HL-60/S4 treated with retinoic acid at 250 ng/mL for 4 days and 3 days (cell line): ENCODE measurements at regions not wholly inside any gene's neighbourhood (a gene's known extent, or its start where the extent isn't known, plus 50 kb on each side); places are given as distances from the start of the nearest gene placed in this dataset.
"Not testable (repeated sequence)": the region's sequence is repeated elsewhere in the genome, so short reads cannot be mapped to it uniquely, and the experiment has no call there.

Experiments used
- in situ Hi-C: fragments of 300-500 bp; cut with MboI; formaldehyde crosslinking; loops from 2 replicates; pipeline ENCODE4 v1.7.0; 2022; ENCODE audit warnings: low sequenced_read_pairs

DNA sequence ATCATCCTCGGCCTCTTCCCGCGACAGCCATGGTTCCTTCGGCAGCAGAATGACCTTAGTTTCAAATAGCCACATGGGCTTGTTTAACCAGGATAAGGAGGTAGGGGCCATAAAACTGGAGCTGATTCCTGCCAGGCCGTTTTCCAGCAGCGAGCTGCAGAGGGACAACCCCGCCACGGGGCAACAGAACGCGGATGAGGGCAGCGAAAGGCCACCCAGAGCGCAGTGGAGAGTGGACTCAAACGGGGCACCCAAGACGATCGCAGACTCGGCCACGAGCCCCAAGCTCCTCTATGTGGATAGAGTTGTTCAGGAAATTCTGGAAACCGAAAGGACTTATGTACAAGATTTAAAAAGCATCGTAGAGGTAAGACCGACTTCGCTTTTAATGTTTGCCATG, 131.8 kb upstream of the MTHFD1L start:
- in situ Hi-C loops, result no loop called here

DNA sequence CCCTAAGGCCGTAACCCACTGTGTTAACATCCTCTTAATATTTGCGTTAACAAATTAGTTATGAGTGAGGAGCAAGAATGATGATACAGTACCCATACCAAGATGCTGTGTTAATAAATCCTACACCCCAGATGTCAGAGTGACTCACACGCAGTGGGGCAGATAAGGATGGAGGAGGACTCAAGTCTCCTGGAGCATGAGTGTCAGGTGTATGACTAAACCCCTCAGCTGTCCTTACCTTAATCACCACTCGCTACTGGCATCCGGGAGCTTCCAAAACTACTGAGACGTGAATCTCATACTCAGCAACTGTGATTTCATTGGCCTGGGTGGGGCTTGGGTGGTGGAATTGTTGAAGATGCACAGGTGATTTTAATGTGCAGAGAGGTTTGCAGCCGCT, 131.3 kb upstream of the MTHFD1L start:
- in situ Hi-C loops, result no loop called here

DNA sequence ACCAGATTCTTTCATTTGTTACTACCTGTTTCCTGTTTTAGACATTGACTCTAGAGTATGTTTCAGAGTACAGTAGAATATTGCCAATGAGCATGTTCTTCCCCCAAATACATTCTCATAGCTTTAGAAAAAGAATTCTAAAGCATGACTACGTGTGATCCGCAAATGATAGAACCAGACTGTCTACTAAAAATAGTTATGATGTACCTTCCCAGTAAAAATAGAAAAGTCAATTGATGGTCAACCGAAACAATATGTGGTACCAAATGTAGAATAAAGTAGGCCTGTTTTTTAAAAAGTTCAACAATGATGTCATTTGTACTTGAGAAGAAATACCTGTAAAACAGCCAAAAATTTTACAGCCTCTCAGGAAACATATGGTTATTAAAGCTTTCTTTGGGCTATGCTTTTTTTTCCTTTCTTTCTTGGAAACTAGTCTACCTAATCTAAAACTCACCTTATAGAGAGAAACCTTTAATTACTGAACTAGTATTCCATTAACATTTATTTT, 130.1 kb upstream of the MTHFD1L start:
- in situ Hi-C loops, result no loop called here

DNA sequence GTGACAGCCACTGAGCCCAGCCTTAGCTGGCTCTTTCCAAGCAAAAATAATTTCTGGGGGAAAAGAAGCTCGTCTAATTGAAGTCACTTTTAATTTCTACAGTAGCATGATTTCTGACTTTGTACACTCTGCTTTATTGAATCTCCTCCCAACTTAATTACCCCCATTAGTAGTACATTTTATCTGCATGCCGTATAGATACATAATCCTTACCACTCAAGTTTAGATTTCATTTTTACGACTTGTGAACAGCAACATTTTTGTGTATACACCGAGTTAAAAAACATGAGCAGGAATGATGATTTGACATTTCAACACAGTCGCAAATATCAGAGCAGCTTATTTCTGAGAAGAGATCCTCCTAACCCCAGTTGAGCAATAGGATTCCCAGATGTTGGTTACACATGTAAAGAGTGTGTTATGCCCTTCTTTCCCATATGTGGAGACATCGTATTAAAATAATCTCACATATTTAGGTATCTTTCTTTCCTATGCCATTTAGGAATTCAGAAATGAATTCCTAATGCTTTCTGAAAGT, 127.3 kb upstream of the MTHFD1L start:
- in situ Hi-C loops, result no loop called here

DNA sequence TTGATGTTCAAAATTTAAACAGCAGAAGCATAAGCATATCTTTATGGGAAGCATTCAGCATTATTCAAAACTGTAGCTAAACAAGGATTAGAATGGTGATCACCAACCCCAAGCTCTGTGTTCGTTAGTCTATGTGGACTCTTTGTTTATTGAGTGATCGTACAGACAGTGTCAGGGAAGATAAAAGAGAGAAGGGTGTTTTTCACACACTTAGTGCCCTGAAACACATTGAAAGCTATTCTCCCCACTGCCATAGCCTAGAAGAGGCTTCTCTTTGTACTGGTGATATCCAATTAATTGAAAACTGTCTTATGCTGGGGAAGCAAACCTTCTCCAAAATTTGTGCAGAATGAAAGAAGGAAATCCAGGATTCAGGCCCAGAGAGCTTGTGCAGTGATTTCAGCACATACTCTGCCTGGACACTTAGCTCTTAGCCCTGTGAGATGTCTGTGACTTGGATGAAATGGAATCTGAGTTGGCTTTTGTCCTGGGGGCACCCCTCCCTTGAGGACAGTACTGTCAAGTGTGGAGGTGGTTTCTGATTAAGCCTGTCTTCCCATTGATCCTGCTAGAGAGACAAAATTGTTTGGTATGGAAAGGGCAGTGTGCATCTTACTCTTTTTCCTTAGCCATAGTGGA, 125.7 kb upstream of the MTHFD1L start:
- in situ Hi-C loops, result no loop called here

DNA sequence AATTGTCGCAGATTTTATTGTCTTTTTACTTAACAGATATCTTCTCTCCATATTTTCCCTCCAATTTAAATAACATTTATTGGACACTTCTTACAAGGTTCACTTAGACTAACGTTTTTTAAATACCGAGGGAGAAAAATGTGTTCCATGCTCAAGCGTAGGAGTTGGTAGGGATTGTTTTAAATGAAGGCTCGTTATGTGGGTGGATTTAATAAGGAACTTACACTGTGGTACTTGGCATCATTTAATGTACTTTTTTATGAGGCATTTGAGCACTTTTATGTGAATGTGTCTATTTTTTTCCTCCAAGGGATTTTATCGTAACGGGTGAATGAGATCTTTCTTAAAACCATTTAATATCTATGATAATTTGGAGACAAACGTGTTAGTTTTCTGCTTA, 125.0 kb upstream of the MTHFD1L start:
- in situ Hi-C loops, result no loop called here

DNA sequence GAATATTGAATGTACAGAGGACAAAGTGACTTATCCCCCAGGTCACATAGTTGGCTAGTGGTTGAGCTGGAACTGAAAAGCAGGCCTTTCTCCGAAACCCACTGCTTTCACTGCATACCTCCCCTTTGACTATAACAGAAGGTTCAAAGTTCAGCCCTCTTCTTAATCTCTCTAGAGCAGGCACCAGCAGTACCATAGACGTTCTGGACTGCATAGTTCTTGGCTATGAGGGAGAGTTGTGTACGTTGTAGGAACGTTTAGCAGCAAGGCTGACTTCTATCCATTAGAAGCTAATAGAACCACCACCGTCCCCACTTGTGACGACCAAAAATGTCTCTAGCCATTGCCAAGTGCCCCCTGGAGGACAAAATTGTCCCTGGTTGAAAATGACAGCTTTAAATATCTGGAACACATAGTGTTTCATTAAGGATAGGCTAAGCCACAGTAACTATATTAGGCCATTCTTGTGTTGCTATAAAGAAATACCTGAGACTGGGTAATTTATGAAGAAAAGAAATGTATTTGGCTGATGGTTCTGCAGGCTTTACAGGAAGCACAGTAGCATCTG, 123.8 kb upstream of the MTHFD1L start:
- in situ Hi-C loops, result no loop called here

DNA sequence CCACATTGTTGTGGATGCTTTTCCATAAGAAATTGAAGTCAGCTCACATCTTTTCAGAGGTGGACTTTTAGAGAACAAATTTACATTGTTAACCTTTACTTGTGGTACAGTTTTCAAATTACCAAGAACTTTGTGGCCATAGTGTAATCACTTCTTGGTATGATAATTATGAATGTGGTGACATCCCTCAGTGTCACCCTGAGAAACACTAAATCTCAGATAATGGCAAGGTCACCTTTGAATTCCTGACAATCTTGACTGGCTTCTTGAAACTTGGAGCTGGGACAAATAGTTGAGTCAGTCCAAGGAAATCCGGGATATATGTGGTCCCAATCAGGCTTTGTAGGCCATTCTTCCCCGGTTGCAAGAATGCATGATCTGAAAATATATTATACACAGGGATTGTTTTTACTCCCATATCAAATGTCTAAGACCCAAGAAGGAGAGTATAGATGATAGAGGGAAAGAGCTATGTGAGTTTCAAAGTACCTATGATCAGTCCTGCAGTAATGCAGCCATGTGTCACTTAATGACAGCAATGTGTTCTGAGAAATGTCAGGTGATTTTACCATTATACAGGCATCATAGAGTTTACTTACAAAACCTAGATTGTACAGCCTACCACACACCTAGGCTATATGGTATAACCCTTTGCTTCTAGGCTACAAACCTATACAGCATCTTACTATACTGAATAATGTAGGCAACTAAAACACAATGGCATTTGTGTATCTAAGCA, 120.8 kb upstream of the MTHFD1L start:
- in situ Hi-C loops, result no loop called here

DNA sequence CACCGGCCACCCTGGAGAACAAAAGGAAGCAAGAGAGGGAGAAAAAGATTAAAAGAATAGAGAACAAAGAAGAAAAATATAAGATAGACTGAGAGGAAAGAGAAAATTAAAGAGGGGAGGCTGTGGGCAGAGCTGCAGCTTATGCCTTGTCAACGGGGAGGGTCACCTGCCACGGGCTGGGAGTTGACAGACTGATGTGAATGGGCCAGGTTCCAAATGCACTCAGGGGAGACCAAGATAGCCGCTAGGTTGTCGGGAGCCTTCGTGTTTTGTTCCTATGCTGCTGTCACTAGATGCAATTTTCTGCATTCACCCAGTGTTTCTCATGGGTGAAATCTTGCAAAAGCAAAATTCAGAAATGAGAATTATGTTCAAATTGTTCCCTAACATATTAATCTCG, 119.6 kb upstream of the MTHFD1L start:
- in situ Hi-C loops, result no loop called here

DNA sequence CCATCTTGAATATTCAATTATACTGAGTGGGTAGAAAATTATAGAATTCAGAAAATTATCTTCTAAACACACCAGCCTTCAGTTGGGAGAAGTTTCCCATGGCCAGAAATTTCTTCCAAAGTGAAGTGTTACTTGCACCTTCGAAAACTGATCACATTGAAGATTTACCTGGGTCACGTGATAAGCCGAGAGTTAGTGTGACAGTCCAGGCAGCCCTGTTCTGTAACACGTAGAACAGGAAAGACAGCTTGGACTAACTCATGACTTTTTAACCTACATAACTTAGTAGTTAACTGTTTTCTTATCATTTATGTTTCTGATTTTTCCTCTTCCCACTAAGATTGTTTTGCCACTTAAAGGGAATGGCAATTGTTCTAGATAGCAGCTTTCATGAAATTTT, 118.3 kb upstream of the MTHFD1L start:
- in situ Hi-C loops, result no loop called here

DNA sequence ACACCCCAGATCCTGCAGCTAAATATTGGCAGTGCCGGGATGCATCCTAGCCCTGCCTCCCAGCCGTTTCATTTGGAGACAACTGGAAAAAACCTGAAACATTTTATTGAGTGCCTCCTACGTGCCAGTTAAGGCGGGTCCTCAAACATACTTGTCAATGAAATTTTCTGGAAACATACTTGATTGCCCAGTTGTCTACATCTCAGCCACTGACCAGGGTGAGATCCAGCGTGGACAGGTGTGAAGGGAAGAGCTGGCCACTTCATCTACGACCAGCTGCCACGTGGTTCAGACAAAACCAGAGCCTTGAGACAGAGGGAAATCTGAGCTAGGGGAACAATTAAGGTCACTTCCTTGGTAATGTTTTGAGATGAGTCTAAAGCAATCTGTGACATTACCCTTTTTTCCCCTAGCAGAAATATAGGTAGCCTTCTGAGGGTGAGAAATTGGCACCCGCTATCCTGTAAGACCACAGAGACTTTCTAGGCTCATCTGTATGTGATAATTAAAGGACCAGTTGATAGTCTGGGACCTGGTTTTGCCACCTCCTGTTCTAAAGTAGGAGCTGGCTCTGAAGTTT, 116.3 kb upstream of the MTHFD1L start:
- in situ Hi-C loops, result no loop called here

DNA sequence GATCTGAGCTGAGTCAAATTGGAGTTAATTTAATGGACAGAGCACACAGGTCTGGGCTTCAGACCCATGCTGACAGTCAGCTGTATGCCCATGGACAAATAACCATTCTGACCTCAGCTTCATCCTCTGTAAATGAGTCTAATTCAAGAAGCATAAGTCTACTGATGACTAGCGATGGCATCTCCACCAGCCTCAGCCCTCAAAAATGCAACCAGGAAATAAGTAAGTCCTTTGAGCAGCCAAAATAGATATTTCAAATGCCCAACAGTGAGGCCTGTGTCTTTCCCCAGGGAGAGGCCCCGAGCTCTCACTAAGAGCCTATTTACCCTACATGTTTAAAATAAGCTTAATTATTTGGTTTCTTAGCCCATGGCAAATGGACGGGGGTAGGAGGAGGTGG, 114.2 kb upstream of the MTHFD1L start:
- in situ Hi-C loops, result no loop called here

DNA sequence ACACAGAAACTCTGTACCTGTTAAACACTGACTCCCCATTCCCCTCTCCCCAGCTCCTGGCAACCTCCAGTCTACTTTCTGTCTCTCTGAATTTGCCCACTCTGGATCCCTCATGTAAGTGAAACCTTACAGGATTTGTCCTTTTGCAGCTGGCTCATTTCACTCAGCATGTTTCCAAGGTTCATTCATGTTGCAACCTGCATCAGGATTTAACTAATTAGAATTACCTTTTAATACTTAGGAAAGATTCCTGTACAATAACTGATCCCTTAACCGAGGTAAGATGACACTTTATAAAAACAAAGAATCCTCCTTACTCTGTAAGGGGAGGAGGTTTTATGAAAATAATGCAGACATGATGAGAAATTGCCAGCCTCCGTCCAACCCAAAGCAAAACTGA, 113.1 kb upstream of the MTHFD1L start:
- in situ Hi-C loops, result no loop called here

DNA sequence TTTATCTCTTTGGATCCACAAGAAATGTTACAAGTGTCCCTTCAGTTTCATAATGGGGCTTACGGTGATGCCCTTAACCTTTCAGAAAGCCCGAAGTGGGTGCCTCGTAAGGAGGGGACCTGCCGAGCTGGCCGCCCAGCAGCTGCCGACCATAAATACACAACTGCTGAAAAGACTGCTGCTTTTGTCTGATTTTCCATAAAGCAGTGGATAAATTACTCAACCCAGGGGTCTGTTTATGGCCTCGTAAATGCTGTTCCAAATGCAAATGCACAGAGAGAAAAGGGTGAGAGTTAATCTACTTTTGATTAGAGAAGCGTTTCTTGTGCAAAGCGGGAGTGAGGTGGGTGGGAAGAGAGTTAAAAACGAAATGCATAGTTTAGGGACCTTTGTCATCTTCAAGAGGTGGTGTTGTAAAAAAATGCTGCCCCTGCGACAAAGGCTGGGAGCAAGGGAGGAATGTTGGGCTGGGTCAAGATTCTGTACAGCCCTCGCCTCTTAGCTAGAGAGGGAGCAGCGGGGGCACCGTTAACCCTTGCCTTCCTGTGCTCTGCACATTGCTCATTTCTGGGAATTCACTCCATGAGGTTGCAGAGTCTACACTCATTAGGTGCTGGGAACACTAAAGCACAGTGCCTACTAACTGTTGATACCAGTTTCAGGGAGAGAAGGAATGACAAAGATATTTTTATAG, 112.0 kb upstream of the MTHFD1L start:
- in situ Hi-C loops, result no loop called here

DNA sequence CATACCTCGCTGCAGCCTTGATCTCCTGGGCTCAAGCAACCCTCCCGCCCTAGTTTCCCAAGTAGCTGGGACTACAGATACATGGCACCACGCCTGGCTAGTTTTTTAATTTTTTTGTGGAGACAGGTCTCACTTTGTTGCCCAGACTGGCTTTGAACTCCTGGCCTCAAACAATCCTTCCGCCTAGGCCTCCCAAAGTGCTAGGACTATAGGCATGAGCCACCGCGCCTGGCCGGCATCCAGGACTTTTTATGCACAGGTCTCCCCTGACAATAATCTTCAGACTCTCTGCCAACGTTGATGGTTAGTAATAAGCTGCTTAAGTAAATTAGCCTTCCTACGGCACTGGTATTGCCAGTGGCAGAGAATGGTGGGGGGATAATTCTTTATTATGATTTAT, 110.5 kb upstream of the MTHFD1L start:
- in situ Hi-C loops, result no loop called here

DNA sequence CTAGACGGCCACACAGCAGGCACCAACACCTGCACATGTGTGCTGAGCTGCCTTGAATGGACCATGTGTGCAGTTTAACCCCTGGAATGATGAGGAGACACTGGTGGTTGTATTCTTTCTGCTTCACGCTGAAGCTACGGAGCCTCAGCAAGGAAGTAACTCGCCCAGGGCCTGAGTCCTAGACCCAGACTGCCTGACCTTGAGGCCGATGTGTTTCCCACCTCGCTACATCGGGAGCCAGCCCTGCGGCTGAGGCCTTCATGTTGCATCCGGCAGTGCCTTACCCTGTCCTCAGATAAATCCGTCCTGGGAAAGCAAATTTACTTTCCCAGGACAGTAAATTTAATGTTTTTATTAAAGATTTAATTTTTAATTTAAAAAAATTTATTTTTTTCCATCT, 110.0 kb upstream of the MTHFD1L start:
- in situ Hi-C loops, result no loop called here

DNA sequence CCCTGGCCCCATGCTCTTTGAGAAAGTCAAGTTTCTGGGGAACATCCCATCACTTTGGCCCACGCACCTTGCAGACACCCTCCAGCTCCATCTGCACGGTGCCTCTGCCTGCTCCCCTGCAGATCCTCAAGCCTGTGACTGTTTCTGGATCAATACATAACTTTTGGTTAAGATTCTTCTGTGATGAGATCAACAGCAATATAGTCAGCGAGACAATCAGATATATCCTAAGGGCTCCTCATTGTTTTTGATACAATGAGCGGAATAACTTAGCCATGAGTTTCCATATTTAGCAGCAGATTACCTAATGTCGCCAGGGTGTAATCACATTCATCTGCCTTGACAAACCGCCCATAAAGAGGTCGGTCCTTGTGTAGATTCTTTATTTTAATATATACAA, 109.3 kb upstream of the MTHFD1L start:
- in situ Hi-C loops, result no loop called here

DNA sequence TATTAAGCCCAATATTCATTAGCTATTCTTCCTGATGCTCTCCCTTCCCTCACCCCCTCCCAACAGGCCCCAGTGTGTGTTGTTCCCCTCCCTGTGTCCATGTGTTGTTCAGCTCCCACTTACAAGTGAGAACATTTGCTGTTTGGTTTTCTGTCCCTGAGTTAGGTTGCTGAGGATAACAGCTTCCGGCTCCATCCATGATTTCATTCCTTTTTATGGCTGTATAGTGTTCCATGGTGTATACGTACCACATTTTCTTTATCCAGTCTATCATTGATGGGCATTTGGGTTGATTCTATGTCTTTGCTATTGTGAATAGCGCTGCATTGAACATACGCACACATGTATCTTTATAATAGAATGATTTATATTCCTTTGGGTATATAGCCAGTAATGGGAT, 107.7 kb upstream of the MTHFD1L start:
- in situ Hi-C loops, result not testable (repeated sequence)

DNA sequence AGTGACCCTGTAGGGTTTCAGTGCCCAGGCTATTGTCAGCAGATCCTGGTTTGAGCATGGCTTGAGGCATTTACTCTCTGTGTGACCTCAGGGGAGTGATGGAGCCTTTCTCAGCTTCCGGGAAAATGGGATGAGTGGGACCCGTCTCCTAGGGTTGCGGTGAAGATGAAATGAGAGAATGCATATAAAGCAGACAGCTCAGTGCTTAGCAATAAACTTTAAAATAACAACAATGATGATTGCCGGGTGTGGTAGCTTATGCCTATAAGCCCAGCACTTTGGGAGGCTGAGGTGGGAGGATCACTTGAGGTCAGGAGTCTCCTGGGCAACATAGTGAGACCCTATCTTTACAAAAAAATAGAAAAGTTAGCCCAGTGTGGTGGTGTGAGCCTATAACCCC, 106.0 kb upstream of the MTHFD1L start:
- in situ Hi-C loops, result no loop called here

DNA sequence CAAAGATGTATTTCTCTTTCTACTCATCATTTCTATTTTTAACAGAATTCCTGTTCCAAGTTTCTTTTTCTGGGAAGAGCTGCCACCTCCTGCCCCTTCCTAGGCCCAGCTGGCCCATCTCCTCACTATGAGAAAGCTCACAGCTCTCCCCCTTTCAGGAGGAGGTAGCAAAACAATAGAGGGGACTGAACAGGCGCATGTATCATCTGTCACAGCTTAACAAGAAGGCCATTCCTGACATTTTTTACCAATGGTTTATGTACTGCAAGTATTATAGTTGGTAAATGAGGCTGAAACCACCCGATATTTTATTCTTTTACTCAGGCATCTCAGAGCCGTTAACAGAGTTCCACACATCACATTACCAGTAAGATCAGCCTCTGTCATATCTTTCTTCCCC, 103.7 kb upstream of the MTHFD1L start:
- in situ Hi-C loops, result no loop called here
